ENCODE measurements at regions not wholly inside any gene's neighbourhood (a gene's known extent, or its start where the extent isn't known, plus 50 kb on each side); places are given as distances from the start of the nearest gene placed in this dataset.

GRCh38 chr14:22010545-22011252 is 337.1 kb upstream of the OR4E1 start (continued):
- no peak for TF ChIP-seq BCLAF1 (IDR thresholded peaks at IDR 0.05)
- no peak for TF ChIP-seq EZH2 (IDR thresholded peaks at IDR 0.05; ENCODE audit: borderline replicate concordance, control insufficient read depth, low read depth, low read length)
- no peak for TF ChIP-seq RELA (IDR thresholded peaks at IDR 0.05; ENCODE audit: borderline replicate concordance, partially characterized antibody)
- no peak for TF ChIP-seq E2F8 (IDR thresholded peaks at IDR 0.05; ENCODE audit: low read depth, partially characterized antibody)
- TF ChIP-seq NR2C2 (IDR thresholded peaks at IDR 0.05; ENCODE audit: borderline replicate concordance, control insufficient read depth, insufficient read length, low read depth) = no peak
- no peak for TF ChIP-seq KAT2A (conservative IDR thresholded peaks at IDR 0.05; ENCODE audit: control insufficient read depth, low read depth, low read length)
- no peak for TF ChIP-seq HDAC6 (IDR thresholded peaks at IDR 0.05; ENCODE audit: unreplicated experiment)
- no peak for TF ChIP-seq KDM1A (IDR thresholded peaks at IDR 0.05; ENCODE audit: borderline replicate concordance)
